GM13976 (cell line): ENCODE measurements at regions not wholly inside any gene's neighbourhood (a gene's known extent, or its start where the extent isn't known, plus 50 kb on each side); places are given as distances from the start of the nearest gene placed in this dataset.

Experiments used
- DNase-seq: peaks from one replicate; pipeline ENCODE4 v3.0.0; 2012; ENCODE audit warnings: low spot score
- in situ Hi-C: fragments of 300-500 bp; cut with MboI; formaldehyde crosslinking; loops from one replicate; pipeline ENCODE4 v1.12.0; 2022; ENCODE audit warnings: low sequenced_read_pairs, mixed read lengths, inconsistent platforms; ENCODE audit not compliant: unreplicated experiment
- TF ChIP-seq, protein P1 (sequence below): IDR thresholded peaks from 2 replicates; pipeline ENCODE4 v1.5.1; 2012; ENCODE audit warnings: borderline replicate concordance, mild to moderate bottlenecking; ENCODE audit not compliant: insufficient read depth; ENCODE audit errors: extremely low read depth, missing control alignments, control extremely low read depth

GRCh38 chr13:107563099-107563925 lies 652.0 kb downstream of the LIG4 start:
- in situ Hi-C loops: no loop called here

GRCh38 chr13:107562203-107562602 lies 653.1 kb downstream of the LIG4 start:
- TF ChIP-seq, protein P1, sequence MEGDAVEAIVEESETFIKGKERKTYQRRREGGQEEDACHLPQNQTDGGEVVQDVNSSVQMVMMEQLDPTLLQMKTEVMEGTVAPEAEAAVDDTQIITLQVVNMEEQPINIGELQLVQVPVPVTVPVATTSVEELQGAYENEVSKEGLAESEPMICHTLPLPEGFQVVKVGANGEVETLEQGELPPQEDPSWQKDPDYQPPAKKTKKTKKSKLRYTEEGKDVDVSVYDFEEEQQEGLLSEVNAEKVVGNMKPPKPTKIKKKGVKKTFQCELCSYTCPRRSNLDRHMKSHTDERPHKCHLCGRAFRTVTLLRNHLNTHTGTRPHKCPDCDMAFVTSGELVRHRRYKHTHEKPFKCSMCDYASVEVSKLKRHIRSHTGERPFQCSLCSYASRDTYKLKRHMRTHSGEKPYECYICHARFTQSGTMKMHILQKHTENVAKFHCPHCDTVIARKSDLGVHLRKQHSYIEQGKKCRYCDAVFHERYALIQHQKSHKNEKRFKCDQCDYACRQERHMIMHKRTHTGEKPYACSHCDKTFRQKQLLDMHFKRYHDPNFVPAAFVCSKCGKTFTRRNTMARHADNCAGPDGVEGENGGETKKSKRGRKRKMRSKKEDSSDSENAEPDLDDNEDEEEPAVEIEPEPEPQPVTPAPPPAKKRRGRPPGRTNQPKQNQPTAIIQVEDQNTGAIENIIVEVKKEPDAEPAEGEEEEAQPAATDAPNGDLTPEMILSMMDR: no peak
- no peak for DNase-seq
- in situ Hi-C loops: no loop called here

More at GRCh38 chr13:107563099-107563925, 652.0 kb downstream of the LIG4 start:
- TF ChIP-seq, protein P1: no peak
- DNase-seq: no peak

DNA sequence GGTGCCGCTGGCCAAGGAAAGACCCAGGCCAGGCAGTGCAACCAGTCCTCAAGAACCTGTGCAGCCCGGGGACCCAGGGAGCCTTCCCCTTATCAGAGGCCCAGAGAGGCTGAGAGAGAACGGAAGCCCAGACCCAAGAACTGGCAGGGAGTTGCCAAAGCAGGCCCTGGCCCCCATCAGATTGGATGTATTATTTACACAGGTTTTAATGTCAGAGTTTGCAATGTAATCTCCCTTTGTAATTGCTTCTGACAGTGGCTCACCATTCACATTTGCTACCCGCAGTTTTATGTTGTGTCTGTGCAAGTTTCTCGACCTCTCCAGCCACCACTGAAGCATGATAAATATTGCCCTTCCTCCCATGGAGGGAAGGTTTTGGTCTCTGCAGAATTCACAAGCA lies 660.9 kb downstream of the LIG4 start:
- TF ChIP-seq, protein P1: no peak
- in situ Hi-C loops: no loop called here
- no peak for DNase-seq

GRCh38 chr13:107553838-107554237 lies 661.5 kb downstream of the LIG4 start:
- DNase-seq: no peak
- in situ Hi-C loops: no loop called here
- TF ChIP-seq, protein P1: no peak

DNA sequence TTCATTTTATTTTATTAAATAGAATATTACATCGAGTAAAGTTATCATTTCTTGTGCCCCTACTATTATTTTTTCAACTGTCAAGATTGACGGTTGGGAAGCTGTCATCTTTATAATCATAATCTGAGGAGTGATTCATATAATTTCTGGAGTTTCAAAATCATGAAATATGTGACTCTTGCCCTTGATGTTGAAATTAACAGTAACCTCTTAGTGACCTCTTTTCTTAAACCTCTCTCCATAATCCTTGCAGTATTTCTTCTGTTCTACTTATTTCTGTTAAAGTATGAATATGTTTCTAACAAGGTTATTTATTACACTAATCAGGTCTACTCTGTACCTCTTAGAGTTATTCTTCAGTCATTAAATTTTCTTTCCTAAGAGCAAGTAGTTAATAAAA lies 663.8 kb downstream of the LIG4 start:
- TF ChIP-seq, protein P1: no peak
- no peak for DNase-seq
- in situ Hi-C loops: no loop called here

DNA sequence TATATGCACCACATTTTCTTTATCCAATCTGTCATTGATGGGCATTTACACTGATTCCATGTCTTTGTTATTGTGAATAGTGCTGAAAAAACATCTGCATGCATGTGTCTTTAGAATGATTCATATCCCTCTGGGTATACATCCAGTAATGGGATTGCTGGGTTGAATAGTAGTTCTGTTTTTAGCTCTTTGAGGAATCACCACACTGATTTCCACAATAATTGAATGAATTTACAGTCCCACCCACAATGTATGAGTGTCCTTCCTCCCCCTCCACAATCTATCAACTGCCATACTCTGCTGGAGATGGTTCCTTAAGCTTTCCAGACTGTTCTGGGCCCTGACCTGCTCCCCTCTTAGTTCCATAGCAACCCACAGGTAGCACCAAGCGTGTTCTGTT lies 667.0 kb downstream of the LIG4 start:
- no peak for DNase-seq
- in situ Hi-C loops: no loop called here

More for the DNA sequence above, 667.0 kb downstream of the LIG4 start:
- TF ChIP-seq, protein P1: no peak
